ENCODE measurements at regions not wholly inside any gene's neighbourhood (a gene's known extent, or its start where the extent isn't known, plus 50 kb on each side); places are given as distances from the start of the nearest gene placed in this dataset.

DNA sequence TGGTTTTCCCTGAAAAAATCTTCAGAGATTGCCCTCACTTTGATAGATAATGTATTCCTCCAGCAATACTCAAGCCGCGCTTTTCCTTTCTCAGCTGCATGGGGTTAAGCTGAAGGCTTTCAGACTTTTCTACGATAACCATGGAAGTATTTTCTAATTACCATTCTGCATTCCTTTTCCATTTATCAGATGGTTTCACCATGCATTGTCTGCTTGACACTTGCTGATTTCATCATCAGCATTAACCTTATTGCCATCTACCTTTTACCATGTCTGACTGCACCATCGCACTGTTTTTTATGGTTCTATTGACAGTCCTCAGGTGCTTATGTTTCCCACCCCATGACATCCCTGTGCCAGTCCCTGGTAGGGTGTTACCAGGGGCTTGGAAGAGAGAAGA is 91.6 kb downstream of the DMAC1 start:
- TF ChIP-seq, protein P1, sequence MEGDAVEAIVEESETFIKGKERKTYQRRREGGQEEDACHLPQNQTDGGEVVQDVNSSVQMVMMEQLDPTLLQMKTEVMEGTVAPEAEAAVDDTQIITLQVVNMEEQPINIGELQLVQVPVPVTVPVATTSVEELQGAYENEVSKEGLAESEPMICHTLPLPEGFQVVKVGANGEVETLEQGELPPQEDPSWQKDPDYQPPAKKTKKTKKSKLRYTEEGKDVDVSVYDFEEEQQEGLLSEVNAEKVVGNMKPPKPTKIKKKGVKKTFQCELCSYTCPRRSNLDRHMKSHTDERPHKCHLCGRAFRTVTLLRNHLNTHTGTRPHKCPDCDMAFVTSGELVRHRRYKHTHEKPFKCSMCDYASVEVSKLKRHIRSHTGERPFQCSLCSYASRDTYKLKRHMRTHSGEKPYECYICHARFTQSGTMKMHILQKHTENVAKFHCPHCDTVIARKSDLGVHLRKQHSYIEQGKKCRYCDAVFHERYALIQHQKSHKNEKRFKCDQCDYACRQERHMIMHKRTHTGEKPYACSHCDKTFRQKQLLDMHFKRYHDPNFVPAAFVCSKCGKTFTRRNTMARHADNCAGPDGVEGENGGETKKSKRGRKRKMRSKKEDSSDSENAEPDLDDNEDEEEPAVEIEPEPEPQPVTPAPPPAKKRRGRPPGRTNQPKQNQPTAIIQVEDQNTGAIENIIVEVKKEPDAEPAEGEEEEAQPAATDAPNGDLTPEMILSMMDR (IDR thresholded peaks at IDR 0.05; ENCODE audit: low read length), result no peak
- TF ChIP-seq EZH2 (IDR thresholded peaks at IDR 0.05; ENCODE audit: borderline replicate concordance, low read length), result no peak
